Tibial nerve (tissue), 4 donors: ENCODE measurements at regions not wholly inside any gene's neighbourhood (a gene's known extent, or its start where the extent isn't known, plus 50 kb on each side); places are given as distances from the start of the nearest gene placed in this dataset.

Experiments
- DNase-seq, 2 donors: peaks; one replicate each; pipeline ENCODE4 v3.0.0-alpha.2; 2019; ENCODE audit warnings: low spot score in 2 of 2
- H3K27ac ChIP-seq, 4 donors: fragments of 200-600 bp; sonication (generic) in 3 of 4; one replicate each; pipeline ENCODE4 v1.5.1; 2017 to 2019; ENCODE audit warnings: mild to moderate bottlenecking in 1 of 4
- H3K27me3 ChIP-seq, 2 donors: fragments of 200-600 bp; sonication (generic) in 1 of 2; one replicate each; pipeline versions ENCODE4 v1.5.1 to v1.6.0; 2017 to 2019
- H3K36me3 ChIP-seq, 3 donors: fragments of 200-600 bp; sonication (generic); one replicate each; pipeline ENCODE4 v1.5.1; 2018 to 2019
- H3K4me1 ChIP-seq, 4 donors: fragments of 200-600 bp; sonication (generic) in 3 of 4; one replicate each; pipeline ENCODE4 v1.5.1; 2017 to 2019
- H3K4me3 ChIP-seq, 4 donors: fragments of 200-600 bp; sonication (generic) in 3 of 4; one replicate each; pipeline ENCODE4 v1.5.1; 2017 to 2019; ENCODE audit warnings: mild to moderate bottlenecking in 1 of 4, moderate library complexity in 1 of 4
- H3K9me3 ChIP-seq, 4 donors: fragments of 200-600 bp; sonication (generic) in 3 of 4; one replicate each; pipeline ENCODE4 v1.5.1; 2017 to 2019
- EP300 ChIP-seq, 2 donors: sonication (generic); formaldehyde crosslinking; IDR thresholded peaks; one replicate each; pipeline ENCODE4 v1.6.1; 2017; ENCODE audit warnings: antibody characterized with exemption in 2 of 2, mild to moderate bottlenecking in 1 of 2
- POLR2A ChIP-seq, 2 donors: fragments of 450-650 bp; IDR thresholded peaks; one replicate each; pipeline ENCODE4 v1.6.1; 2017; ENCODE audit warnings: antibody characterized with exemption in 2 of 2, mild to moderate bottlenecking in 2 of 2, moderate library complexity in 2 of 2
- WGBS, 2 donors: methylation state at CpG; one replicate each; pipeline ENCODE4 v1.1.5; 2018; 5-methylcytosine and 5-hydroxymethylcytosine counted together
- TF ChIP-seq, protein P1 (sequence below), 5 experiments: fragments of 200-600 bp in 3 of 5; fragments of 450-650 bp in 2 of 5; sonication (generic) in 3 of 5; IDR thresholded peaks; one replicate each; pipeline ENCODE4 v1.5.1; 2016 to 2019; ENCODE audit warnings: antibody characterized with exemption in 5 of 5, mild to moderate bottlenecking in 3 of 5, moderate library complexity in 2 of 5

DNA sequence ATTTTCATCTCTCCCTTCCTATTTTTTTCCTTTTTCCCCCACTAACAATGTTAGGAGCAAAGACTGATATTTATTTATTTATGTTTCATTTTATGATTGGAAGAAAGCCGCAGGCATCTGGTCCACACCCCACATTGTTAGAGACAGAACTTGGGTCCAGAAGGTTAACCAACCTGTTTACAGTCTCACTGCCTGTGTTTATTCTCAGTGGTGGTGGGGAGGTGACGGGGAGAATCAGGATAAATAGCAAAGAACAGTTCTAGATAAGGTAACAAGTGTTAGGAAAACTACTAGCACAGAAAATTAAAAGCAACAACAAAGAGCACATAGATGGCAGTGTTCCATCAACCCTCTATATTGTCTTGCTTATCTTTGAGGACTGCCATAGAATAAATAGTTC is 301.7 kb upstream of the DIPK2B start:
- H3K4me1 ChIP-seq, result peaks cover 0 to 17% (median 7%) of the 10 kb centered on the region in 4 donors
- H3K4me3 ChIP-seq, result no peak overlapping the region
- H3K9me3 ChIP-seq, result no peaks in the 10 kb centered on the region
- H3K27me3 ChIP-seq, result no peaks in the 10 kb centered on the region
- H3K36me3 ChIP-seq, result no peaks in the 10 kb centered on the region
- no peak overlapping the region for H3K27ac ChIP-seq
- TF ChIP-seq EP300 (IDR thresholded peaks at IDR 0.05) (no peak), POLR2A (IDR thresholded peaks at IDR 0.05) (no peak)
- TF ChIP-seq, protein P1, sequence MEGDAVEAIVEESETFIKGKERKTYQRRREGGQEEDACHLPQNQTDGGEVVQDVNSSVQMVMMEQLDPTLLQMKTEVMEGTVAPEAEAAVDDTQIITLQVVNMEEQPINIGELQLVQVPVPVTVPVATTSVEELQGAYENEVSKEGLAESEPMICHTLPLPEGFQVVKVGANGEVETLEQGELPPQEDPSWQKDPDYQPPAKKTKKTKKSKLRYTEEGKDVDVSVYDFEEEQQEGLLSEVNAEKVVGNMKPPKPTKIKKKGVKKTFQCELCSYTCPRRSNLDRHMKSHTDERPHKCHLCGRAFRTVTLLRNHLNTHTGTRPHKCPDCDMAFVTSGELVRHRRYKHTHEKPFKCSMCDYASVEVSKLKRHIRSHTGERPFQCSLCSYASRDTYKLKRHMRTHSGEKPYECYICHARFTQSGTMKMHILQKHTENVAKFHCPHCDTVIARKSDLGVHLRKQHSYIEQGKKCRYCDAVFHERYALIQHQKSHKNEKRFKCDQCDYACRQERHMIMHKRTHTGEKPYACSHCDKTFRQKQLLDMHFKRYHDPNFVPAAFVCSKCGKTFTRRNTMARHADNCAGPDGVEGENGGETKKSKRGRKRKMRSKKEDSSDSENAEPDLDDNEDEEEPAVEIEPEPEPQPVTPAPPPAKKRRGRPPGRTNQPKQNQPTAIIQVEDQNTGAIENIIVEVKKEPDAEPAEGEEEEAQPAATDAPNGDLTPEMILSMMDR (IDR thresholded peaks at IDR 0.05), result no peak
- 56 to 70% methylated on average over 2 of the region's 2 CpGs for WGBS, 2 donors
- DNase-seq, result no peak

DNA sequence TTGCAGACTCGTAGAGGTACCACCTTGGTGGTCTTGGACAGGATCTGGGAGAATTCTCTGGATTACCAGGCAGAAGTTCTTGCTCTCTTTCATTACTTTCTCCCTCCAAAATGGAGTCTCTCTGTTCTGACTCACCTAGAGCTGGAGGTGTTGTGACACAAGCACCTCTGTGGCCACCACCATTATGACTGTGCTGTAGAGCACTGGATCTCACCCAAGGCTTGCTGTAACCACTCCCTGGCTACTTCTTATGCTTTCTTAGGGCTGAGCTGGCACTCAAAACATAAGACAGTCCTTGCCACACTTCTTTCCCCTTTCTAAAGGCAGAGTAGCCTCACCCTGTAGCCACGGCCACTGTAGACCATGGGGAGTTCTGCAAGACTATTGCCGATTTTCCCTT is 296.6 kb upstream of the DIPK2B start:
- Histone ChIP-seq H3K4me3 (no peak overlapping the region), H3K27ac (no peak overlapping the region), H3K27me3 (no peaks in the 10 kb centered on the region), H3K9me3 (peaks cover 0 to 10% (median 0%) of the 10 kb centered on the region in 4 donors), H3K4me1 (no peaks in the 10 kb centered on the region), H3K36me3 (no peaks in the 10 kb centered on the region)
- WGBS, 2 donors, result 83 to 85% methylated on average over 2 to 3 of the region's 3 CpGs
- TF ChIP-seq, protein P1 (IDR thresholded peaks at IDR 0.05), result no peak
- TF ChIP-seq POLR2A (IDR thresholded peaks at IDR 0.05) (no peak), EP300 (IDR thresholded peaks at IDR 0.05) (no peak)
- DNase-seq, result no peak

DNA sequence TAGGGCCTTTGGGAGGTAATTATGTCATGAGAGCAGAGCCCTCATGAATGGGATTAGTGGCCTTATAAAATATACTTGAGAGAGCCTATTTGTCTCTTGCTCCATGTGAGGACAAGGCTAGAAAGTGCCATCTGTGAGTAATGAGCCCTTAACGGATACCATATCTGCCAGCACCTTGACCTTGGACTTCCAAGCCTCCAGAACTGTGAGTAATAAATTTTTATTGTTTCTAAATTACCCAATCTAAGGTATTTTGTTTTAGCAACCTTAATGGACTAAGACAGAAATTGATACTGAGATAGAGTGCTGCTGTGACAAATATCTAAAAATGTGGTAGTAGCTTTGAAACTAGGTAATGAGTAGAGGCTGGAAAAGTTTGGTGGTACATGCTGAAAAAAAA is 285.0 kb upstream of the DIPK2B start:
- TF ChIP-seq EP300 (IDR thresholded peaks at IDR 0.05), result no peak
- TF ChIP-seq, protein P1 (IDR thresholded peaks at IDR 0.05), result no peak
- TF ChIP-seq POLR2A (IDR thresholded peaks at IDR 0.05), result no peak
- WGBS, 2 donors, result 59 to 62% methylated on average over 1 of the region's 1 CpG
- no peak overlapping the region for H3K27ac ChIP-seq

DNA sequence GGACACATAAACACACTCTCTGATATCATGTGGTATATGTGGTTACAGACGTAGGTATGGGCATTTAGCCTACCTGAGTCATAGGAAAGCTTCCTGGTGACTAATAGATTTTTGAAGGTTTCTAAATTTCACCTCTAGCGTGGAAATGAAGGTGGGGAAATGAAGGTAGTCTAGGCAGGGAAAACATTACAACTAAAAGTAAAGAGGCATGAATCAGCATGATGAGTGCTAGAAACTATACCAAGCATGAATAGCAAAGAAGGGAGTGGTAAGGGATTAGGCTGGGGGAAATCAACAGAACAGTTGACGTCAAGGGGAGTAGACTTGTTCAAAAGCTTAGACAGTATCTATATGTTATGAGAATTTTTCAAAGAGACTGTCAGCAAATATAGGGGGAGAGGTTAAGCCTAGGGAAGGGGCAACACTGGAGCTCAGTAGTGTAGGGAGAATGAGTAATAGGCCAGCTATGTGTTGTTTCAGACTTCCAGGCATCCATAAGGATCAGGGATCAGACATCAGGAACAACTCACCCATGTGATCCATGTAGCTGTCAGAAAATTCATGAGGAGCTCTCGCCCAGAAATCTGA is 279.3 kb upstream of the DIPK2B start:
- Histone ChIP-seq H3K9me3 (no peaks in the 10 kb centered on the region), H3K27me3 (no peaks in the 10 kb centered on the region), H3K4me1 (no peaks in the 10 kb centered on the region), H3K4me3 (no peak overlapping the region), H3K27ac (no peak overlapping the region), H3K36me3 (no peaks in the 10 kb centered on the region)
- WGBS, 2 donors, result 69 to 88% methylated on average over 4 of the region's 4 CpGs
- DNase-seq, result no peak
- TF ChIP-seq POLR2A (IDR thresholded peaks at IDR 0.05) (no peak), EP300 (IDR thresholded peaks at IDR 0.05) (no peak)
- TF ChIP-seq, protein P1 (IDR thresholded peaks at IDR 0.05), result no peak

More for the DNA sequence above, 285.0 kb upstream of the DIPK2B start:
- Histone ChIP-seq H3K9me3 (no peaks in the 10 kb centered on the region), H3K4me1 (no peaks in the 10 kb centered on the region), H3K4me3 (no peak overlapping the region), H3K27me3 (no peaks in the 10 kb centered on the region), H3K36me3 (no peaks in the 10 kb centered on the region)
- DNase-seq, result no peak

DNA sequence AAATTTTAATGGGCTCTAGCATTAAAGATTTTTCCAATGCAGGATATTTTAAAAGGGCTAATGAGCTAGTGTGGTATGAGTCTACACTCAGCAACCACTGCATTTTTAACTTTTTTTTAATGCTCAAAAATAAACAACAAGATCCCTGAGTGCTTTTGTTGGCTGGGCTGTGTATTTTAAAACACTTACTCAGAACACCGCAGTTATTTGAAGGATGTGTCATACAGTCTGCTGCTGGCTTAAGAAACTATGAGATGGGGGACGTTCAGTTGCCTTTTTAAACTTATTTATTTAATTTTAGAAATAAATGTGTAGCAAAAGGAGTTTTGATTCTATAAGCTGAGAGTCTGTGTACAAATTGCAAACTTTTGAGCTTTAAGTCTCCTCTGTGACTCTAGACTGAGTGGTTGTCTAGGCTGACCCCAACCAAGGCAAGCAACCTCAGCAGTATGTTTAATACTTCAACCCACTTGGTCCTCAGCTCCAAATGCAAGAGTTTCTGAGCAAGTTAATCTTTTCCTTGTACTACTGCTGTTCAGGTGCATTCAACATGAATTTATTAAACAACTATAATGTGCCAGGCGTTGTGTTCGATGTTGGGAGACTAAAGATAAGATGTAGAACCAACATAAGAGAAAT is 278.6 kb upstream of the DIPK2B start:
- DNase-seq, result no peak
- WGBS, 2 donors, result 78 to 80% methylated on average over 4 of the region's 4 CpGs
- Histone ChIP-seq H3K27ac (no peak overlapping the region), H3K9me3 (no peaks in the 10 kb centered on the region), H3K27me3 (no peaks in the 10 kb centered on the region), H3K36me3 (no peaks in the 10 kb centered on the region), H3K4me1 (no peaks in the 10 kb centered on the region), H3K4me3 (no peak overlapping the region)
- no peak for TF ChIP-seq EP300 (IDR thresholded peaks at IDR 0.05)
- TF ChIP-seq, protein P1 (IDR thresholded peaks at IDR 0.05), result no peak
- TF ChIP-seq POLR2A (IDR thresholded peaks at IDR 0.05), result no peak
